GM18951 (cell line): ENCODE measurements at regions not wholly inside any gene's neighbourhood (a gene's known extent, or its start where the extent isn't known, plus 50 kb on each side); places are given as distances from the start of the nearest gene placed in this dataset.
"Not testable (repeated sequence)": the region's sequence is repeated elsewhere in the genome, so short reads cannot be mapped to it uniquely, and the experiment has no call there.

Experiments used
- POLR2A ChIP-seq: IDR thresholded peaks from 4 replicates; pipeline ENCODE4 v1.6.1; 2011; ENCODE audit warnings: mild to moderate bottlenecking; ENCODE audit not compliant: insufficient read length, insufficient read depth; ENCODE audit errors: extremely low read depth
- in situ Hi-C: fragments of 300-500 bp; cut with MboI; formaldehyde crosslinking; loops from one replicate; pipeline ENCODE4 v1.12.0; 2022; ENCODE audit warnings: low sequenced_read_pairs, mixed read lengths, inconsistent platforms; ENCODE audit not compliant: unreplicated experiment

GRCh38 chr15:37397266-37398022, 297.1 kb upstream of the MEIS2 start:
- in situ Hi-C loops = no loop called here

GRCh38 chr15:37416103-37416502, 315.8 kb upstream of the MEIS2 start:
- TF ChIP-seq POLR2A = no peak
- in situ Hi-C loops = no loop called here

More at GRCh38 chr15:37397266-37398022, 297.1 kb upstream of the MEIS2 start:
- no peak for TF ChIP-seq POLR2A

GRCh38 chr15:37425541-37425940, 325.2 kb upstream of the MEIS2 start:
- no peak for TF ChIP-seq POLR2A
- in situ Hi-C loops = no loop called here

- in situ Hi-C loops = not testable (repeated sequence)
These were observed 327.0 kb upstream of the MEIS2 start for GRCh38 chr15:37427393-37427792.

GRCh38 chr15:37446921-37447320, 346.6 kb upstream of the MEIS2 start:
- TF ChIP-seq POLR2A = no peak
- in situ Hi-C loops = no loop called here

GRCh38 chr15:37452498-37452897, 352.1 kb upstream of the MEIS2 start:
- no peak for TF ChIP-seq POLR2A

GRCh38 chr15:37480482-37480881, 380.1 kb upstream of the MEIS2 start:
- in situ Hi-C loops = no loop called here

More at GRCh38 chr15:37452498-37452897, 352.1 kb upstream of the MEIS2 start:
- in situ Hi-C loops = no loop called here

GRCh38 chr15:37481126-37481525, 380.8 kb upstream of the MEIS2 start:
- TF ChIP-seq POLR2A = no peak
- in situ Hi-C loops = no loop called here

More at GRCh38 chr15:37480482-37480881, 380.1 kb upstream of the MEIS2 start:
- no peak for TF ChIP-seq POLR2A

GRCh38 chr15:37483779-37484178, 383.4 kb upstream of the MEIS2 start:
- in situ Hi-C loops = no loop called here
- no peak for TF ChIP-seq POLR2A

GRCh38 chr15:37485056-37485455, 384.7 kb upstream of the MEIS2 start:
- in situ Hi-C loops = no loop called here
- no peak for TF ChIP-seq POLR2A

GRCh38 chr15:37490707-37491106, 390.4 kb upstream of the MEIS2 start:
- in situ Hi-C loops = no loop called here
- TF ChIP-seq POLR2A = no peak

- no peak for TF ChIP-seq POLR2A
- in situ Hi-C loops = no loop called here
These were observed 416.3 kb upstream of the MEIS2 start for GRCh38 chr15:37516621-37517020.

GRCh38 chr15:37517191-37517895, 417.0 kb upstream of the MEIS2 start:
- TF ChIP-seq POLR2A = no peak
- in situ Hi-C loops = no loop called here

GRCh38 chr15:37518436-37518835, 416.0 kb upstream of the TMCO5A start:
- no peak for TF ChIP-seq POLR2A
- in situ Hi-C loops = no loop called here
